Endodermal cell (in vitro differentiated cells): ENCODE measurements at regions not wholly inside any gene's neighbourhood (a gene's known extent, or its start where the extent isn't known, plus 50 kb on each side); places are given as distances from the start of the nearest gene placed in this dataset.

Experiments
- DNase-seq: peaks from one replicate; pipeline ENCODE4 v3.0.0-alpha.2; 2017
- H3K27ac ChIP-seq: 2 replicates; pipeline ENCODE4 v1.5.1; 2013; ENCODE audit warnings: mild to moderate bottlenecking, low read depth, low read length, moderate library complexity
- H3K27me3 ChIP-seq: 2 replicates; pipeline ENCODE4 v1.6.1; 2013; ENCODE audit warnings: mild to moderate bottlenecking, low read length, moderate library complexity; ENCODE audit not compliant: insufficient read depth, control insufficient read depth, poor library complexity, severe bottlenecking
- H3K36me3 ChIP-seq: 2 replicates; pipeline ENCODE4 v1.7.0; 2013; ENCODE audit warnings: mild to moderate bottlenecking, low read length, moderate library complexity; ENCODE audit not compliant: control insufficient read depth, insufficient read depth
- H3K4me1 ChIP-seq: one replicate; pipeline ENCODE4 v1.7.0; 2013; ENCODE audit warnings: low read length; ENCODE audit not compliant: control insufficient read depth, insufficient read depth
- H3K4me3 ChIP-seq: 2 replicates; pipeline ENCODE4 v1.5.1; 2013; ENCODE audit warnings: mild to moderate bottlenecking, low read length, moderate library complexity
- H3K9ac ChIP-seq: 2 replicates; pipeline ENCODE4 v1.6.1; 2013; ENCODE audit warnings: mild to moderate bottlenecking, low read length, moderate library complexity; ENCODE audit not compliant: poor library complexity, severe bottlenecking; ENCODE audit errors: extremely low read depth
- H3K9me3 ChIP-seq: 2 replicates; pipeline ENCODE4 v1.6.1; 2013; ENCODE audit warnings: mild to moderate bottlenecking, low read length, moderate library complexity; ENCODE audit not compliant: control insufficient read depth
- H3K27ac Mint-ChIP-seq: 2 replicates; pipeline ENCODE4 v1.8.0; 2020; ENCODE audit warnings: mixed read lengths
- H3K27me3 Mint-ChIP-seq: 2 replicates; pipeline ENCODE4 v1.8.0; 2021; ENCODE audit warnings: mild to moderate bottlenecking, mixed read lengths; ENCODE audit not compliant: insufficient read depth
- H3K36me3 Mint-ChIP-seq: 2 replicates; pipeline ENCODE4 v1.8.0; 2020; ENCODE audit warnings: low read depth, mixed read lengths
- H3K4me1 Mint-ChIP-seq: 2 replicates; pipeline ENCODE4 v1.8.0; 2020; ENCODE audit warnings: mixed read lengths
- H3K4me3 Mint-ChIP-seq: 2 replicates; pipeline ENCODE4 v1.8.0; 2020; ENCODE audit warnings: mild to moderate bottlenecking, moderate library complexity, mixed read lengths
- H3K9me3 Mint-ChIP-seq: 2 replicates; pipeline ENCODE4 v1.8.0; 2020; ENCODE audit warnings: mild to moderate bottlenecking, mixed read lengths
- CTCF ChIP-seq: fragments of 200-600 bp; sonication (generic); conservative IDR thresholded peaks from 2 replicates; pipeline ENCODE4 v1.5.0; 2021; ENCODE audit warnings: antibody characterized with exemption, mild to moderate bottlenecking
- WGBS, 2 experiments: methylation state at CpG; one replicate each; pipeline versions ENCODE4 v1.1.5 to v1.1.7; 2013; ENCODE audit warnings: missing lambda C conversion rate in 2 of 2, mixed read lengths in 1 of 2; ENCODE audit not compliant: insufficient coverage in 1 of 2, insufficient read length in 1 of 2; 5-methylcytosine and 5-hydroxymethylcytosine counted together

- Mint-ChIP-seq H3K4me1 (peaks cover 2% of the 10 kb centered on the region), H3K27ac (no peak overlapping the region), H3K36me3 (no peaks in the 10 kb centered on the region), H3K9me3 (peaks cover 16% of the 10 kb centered on the region), H3K4me3 (no peak overlapping the region), H3K27me3 (peaks cover 5% of the 10 kb centered on the region)
- peaks cover 11% of the 10 kb centered on the region for H3K9me3 ChIP-seq
- H3K36me3 ChIP-seq, result no peaks in the 10 kb centered on the region
- no peak overlapping the region for H3K4me3 ChIP-seq
- no peak for DNase-seq
- 93 to 94% methylated on average over 5 to 7 of the region's 9 CpGs for WGBS, 2 experiments
- no peak overlapping the region for H3K27ac ChIP-seq
- no peak overlapping the region for H3K9ac ChIP-seq
- H3K27me3 ChIP-seq, result no peaks in the 10 kb centered on the region
- TF ChIP-seq CTCF, result no peak
- H3K4me1 ChIP-seq, result no peaks in the 10 kb centered on the region
Observed at GRCh38 chr10:78829565-78829964, 239.2 kb upstream of the ZMIZ1 start.

- Histone ChIP-seq H3K4me1 (no peaks in the 10 kb centered on the region), H3K36me3 (no peaks in the 10 kb centered on the region), H3K27ac (no peak overlapping the region), H3K4me3 (no peak overlapping the region), H3K9me3 (peaks cover 11% of the 10 kb centered on the region), H3K27me3 (no peaks in the 10 kb centered on the region), H3K9ac (no peak overlapping the region)
- peaks cover 6% of the 10 kb centered on the region for H3K27me3 Mint-ChIP-seq
- no peak overlapping the region for H3K4me3 Mint-ChIP-seq
- no peak for TF ChIP-seq CTCF
- peaks cover 2% of the 10 kb centered on the region for H3K4me1 Mint-ChIP-seq
- 62 to 94% methylated on average over 2 to 7 of the region's 7 CpGs for WGBS, 2 experiments
- peaks cover 16% of the 10 kb centered on the region for H3K9me3 Mint-ChIP-seq
- no peak overlapping the region for H3K27ac Mint-ChIP-seq
- H3K36me3 Mint-ChIP-seq, result no peaks in the 10 kb centered on the region
- DNase-seq, result no peak
Observed at GRCh38 chr10:78830062-78830975, 238.4 kb upstream of the ZMIZ1 start.

- Mint-ChIP-seq H3K4me3 (no peak overlapping the region), H3K36me3 (no peaks in the 10 kb centered on the region), H3K9me3 (peaks cover 16% of the 10 kb centered on the region), H3K27me3 (peaks cover 6% of the 10 kb centered on the region), H3K27ac (no peak overlapping the region), H3K4me1 (peaks cover 2% of the 10 kb centered on the region)
- DNase-seq, result no peak
- Histone ChIP-seq H3K9ac (no peak overlapping the region), H3K27me3 (no peaks in the 10 kb centered on the region), H3K9me3 (peaks cover 11% of the 10 kb centered on the region), H3K36me3 (no peaks in the 10 kb centered on the region), H3K27ac (no peak overlapping the region), H3K4me3 (no peak overlapping the region), H3K4me1 (no peaks in the 10 kb centered on the region)
- TF ChIP-seq CTCF, result no peak
- 91 to 92% methylated on average over 5 to 7 of the region's 7 CpGs for WGBS, 2 experiments
Observed at GRCh38 chr10:78830976-78831375, 237.8 kb upstream of the ZMIZ1 start.
